ENCODE measurements at regions not wholly inside any gene's neighbourhood (a gene's known extent, or its start where the extent isn't known, plus 50 kb on each side); places are given as distances from the start of the nearest gene placed in this dataset.

DNA sequence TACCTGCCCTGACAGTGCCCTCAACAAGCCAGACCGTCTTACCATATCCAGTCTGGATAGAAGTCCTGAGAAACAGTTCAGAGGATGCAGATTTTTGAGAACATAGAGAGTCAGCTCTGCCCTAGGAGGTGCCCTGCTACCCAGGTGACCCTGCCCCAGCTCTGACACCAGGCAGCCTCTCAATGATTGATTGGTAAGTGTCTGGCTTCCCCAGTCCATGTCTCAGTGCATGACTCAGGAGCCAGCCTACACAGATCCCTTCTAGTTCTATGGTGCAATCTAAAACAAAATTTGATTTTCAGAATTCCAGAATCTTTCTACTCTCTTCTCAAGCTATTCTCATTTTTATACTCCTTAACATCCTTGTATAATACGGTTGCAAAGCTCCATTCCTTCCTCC lies 292.1 kb downstream of the VPS13C start:
- Histone ChIP-seq H3K36me3 (ENCODE audit: control insufficient read depth in 1 of 2, insufficient read depth in 2 of 2, low read length in 2 of 2) (no peaks in the 10 kb centered on the region), H3K4me1 (ENCODE audit: control insufficient read depth in 1 of 2, insufficient read depth in 2 of 2, low read length in 2 of 2) (peaks cover 0 to 2% of the 10 kb centered on the region in 2 experiments), H3K4ac (ENCODE audit: low read depth, low read length) (no peak overlapping the region), H3K79me2 (ENCODE audit: control insufficient read depth, insufficient read depth, low read length, poor library complexity) (no peaks in the 10 kb centered on the region), H2BK5ac (ENCODE audit: low read depth, low read length, poor library complexity) (no peak overlapping the region), H3K27me3 (ENCODE audit: insufficient read depth, low read length) (no peaks in the 10 kb centered on the region), H2AK5ac (ENCODE audit: low read length) (no peak overlapping the region), H3K27ac (ENCODE audit: low read depth, low read length) (no peak overlapping the region), H4K91ac (ENCODE audit: low read depth, low read length) (no peak overlapping the region), H4K12ac (ENCODE audit: low read depth, low read length) (no peak overlapping the region), H3K9ac (ENCODE audit: low read length) (no peak overlapping the region), H4K8ac (ENCODE audit: low read depth, low read length) (no peak overlapping the region), H3K14ac (ENCODE audit: low read length) (no peak overlapping the region), H3K4me2 (ENCODE audit: low read length) (no peak overlapping the region), H3K18ac (ENCODE audit: low read length) (no peak overlapping the region), H2BK12ac (ENCODE audit: low read length) (no peak overlapping the region), H3K4me3 (ENCODE audit: low read depth, low read length) (no peak overlapping the region), H2AFZ (ENCODE audit: insufficient read depth, low read length, poor library complexity) (no peak overlapping the region), H3K79me1 (ENCODE audit: low read length) (no peaks in the 10 kb centered on the region), H2BK120ac (ENCODE audit: insufficient read depth, low read length, poor library complexity) (no peak overlapping the region), H3K9me3 (ENCODE audit: insufficient read depth, low read depth, low read length) (no peaks in the 10 kb centered on the region), H3K23ac (ENCODE audit: low read length) (no peak overlapping the region)
- no peak for DNase-seq
- no CpG with 5 or more reads among the region's 2 CpGs for whole genome bisulfite sequencing (ENCODE audit: extremely low coverage, insufficient coverage, insufficient read length)

GRCh38 chr15:61764981-61765380 lies 295.3 kb downstream of the VPS13C start:
- Histone ChIP-seq H3K9ac (ENCODE audit: low read length) (no peak overlapping the region), H2AFZ (ENCODE audit: insufficient read depth, low read length, poor library complexity) (no peak overlapping the region), H3K36me3 (ENCODE audit: control insufficient read depth in 1 of 2, insufficient read depth in 2 of 2, low read length in 2 of 2) (no peaks in the 10 kb centered on the region), H4K91ac (ENCODE audit: low read depth, low read length) (no peak overlapping the region), H3K4me1 (ENCODE audit: control insufficient read depth in 1 of 2, insufficient read depth in 2 of 2, low read length in 2 of 2) (peaks cover 0 to 2% of the 10 kb centered on the region in 2 experiments), H4K12ac (ENCODE audit: low read depth, low read length) (no peak overlapping the region), H4K8ac (ENCODE audit: low read depth, low read length) (no peak overlapping the region), H3K4me2 (ENCODE audit: low read length) (no peak overlapping the region), H3K18ac (ENCODE audit: low read length) (no peak overlapping the region), H2BK120ac (ENCODE audit: insufficient read depth, low read length, poor library complexity) (no peak overlapping the region), H2AK5ac (ENCODE audit: low read length) (no peak overlapping the region), H3K79me1 (ENCODE audit: low read length) (no peaks in the 10 kb centered on the region), H3K9me3 (ENCODE audit: insufficient read depth, low read depth, low read length) (no peaks in the 10 kb centered on the region), H3K79me2 (ENCODE audit: control insufficient read depth, insufficient read depth, low read length, poor library complexity) (no peaks in the 10 kb centered on the region), H3K23ac (ENCODE audit: low read length) (no peak overlapping the region), H2BK5ac (ENCODE audit: low read depth, low read length, poor library complexity) (no peak overlapping the region), H3K4ac (ENCODE audit: low read depth, low read length) (no peak overlapping the region), H3K27ac (ENCODE audit: low read depth, low read length) (no peak overlapping the region), H2BK12ac (ENCODE audit: low read length) (no peak overlapping the region), H3K14ac (ENCODE audit: low read length) (no peak overlapping the region), H3K4me3 (ENCODE audit: low read depth, low read length) (no peak overlapping the region), H3K27me3 (ENCODE audit: insufficient read depth, low read length) (no peaks in the 10 kb centered on the region)
- no peak for DNase-seq
- no CpG with 5 or more reads among the region's 6 CpGs for WGBS (ENCODE audit: extremely low coverage, insufficient coverage, insufficient read length)

GRCh38 chr15:61764141-61764540 lies 296.1 kb downstream of the VPS13C start:
- no peak for DNase-seq
- no peak overlapping the region for H3K4me3 ChIP-seq (ENCODE audit: low read depth, low read length)
- H2BK120ac ChIP-seq (ENCODE audit: insufficient read depth, low read length, poor library complexity), result no peak overlapping the region
- no peak overlapping the region for H3K4ac ChIP-seq (ENCODE audit: low read depth, low read length)
- H3K4me2 ChIP-seq (ENCODE audit: low read length), result no peak overlapping the region
- H4K91ac ChIP-seq (ENCODE audit: low read depth, low read length), result no peak overlapping the region
- H3K23ac ChIP-seq (ENCODE audit: low read length), result no peak overlapping the region
- no peak overlapping the region for H3K18ac ChIP-seq (ENCODE audit: low read length)
- H2BK12ac ChIP-seq (ENCODE audit: low read length), result no peak overlapping the region
- H3K27ac ChIP-seq (ENCODE audit: low read depth, low read length), result no peak overlapping the region
- no peaks in the 10 kb centered on the region for H3K79me1 ChIP-seq (ENCODE audit: low read length)
- no peaks in the 10 kb centered on the region for H3K36me3 ChIP-seq (ENCODE audit: control insufficient read depth in 1 of 2, insufficient read depth in 2 of 2, low read length in 2 of 2)
- WGBS (ENCODE audit: extremely low coverage, insufficient coverage, insufficient read length), result no CpG with 5 or more reads among the region's 3 CpGs
- H3K9ac ChIP-seq (ENCODE audit: low read length), result no peak overlapping the region
- no peaks in the 10 kb centered on the region for H3K9me3 ChIP-seq (ENCODE audit: insufficient read depth, low read depth, low read length)
- H3K79me2 ChIP-seq (ENCODE audit: control insufficient read depth, insufficient read depth, low read length, poor library complexity), result no peaks in the 10 kb centered on the region
- no peak overlapping the region for H2BK5ac ChIP-seq (ENCODE audit: low read depth, low read length, poor library complexity)
- H3K27me3 ChIP-seq (ENCODE audit: insufficient read depth, low read length), result no peaks in the 10 kb centered on the region
- H2AFZ ChIP-seq (ENCODE audit: insufficient read depth, low read length, poor library complexity), result no peak overlapping the region
- no peak overlapping the region for H2AK5ac ChIP-seq (ENCODE audit: low read length)
- H4K12ac ChIP-seq (ENCODE audit: low read depth, low read length), result no peak overlapping the region
- no peak overlapping the region for H3K14ac ChIP-seq (ENCODE audit: low read length)
- H3K4me1 ChIP-seq (ENCODE audit: control insufficient read depth in 1 of 2, insufficient read depth in 2 of 2, low read length in 2 of 2), result no peaks in the 10 kb centered on the region
- no peak overlapping the region for H4K8ac ChIP-seq (ENCODE audit: low read depth, low read length)

DNA sequence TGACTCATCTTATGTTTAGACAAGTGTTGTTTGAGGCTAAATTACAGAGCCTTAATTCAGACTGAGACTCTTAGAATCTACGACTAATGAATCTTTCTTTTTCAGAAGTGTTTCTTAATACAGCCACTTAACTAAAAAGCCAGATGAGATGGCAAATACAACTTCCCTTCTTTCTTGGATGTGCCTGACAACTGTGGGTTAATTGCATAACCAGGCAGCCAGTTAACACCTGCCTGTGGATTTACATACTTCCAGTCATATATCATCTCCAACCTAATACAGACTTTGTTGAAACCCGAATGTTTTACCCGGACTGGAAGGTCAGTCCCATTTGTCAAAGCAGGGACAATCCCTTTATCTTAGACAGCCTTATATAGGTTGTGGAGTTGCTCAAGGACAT lies 297.6 kb downstream of the VPS13C start:
- Histone ChIP-seq H3K9me3 (ENCODE audit: insufficient read depth, low read depth, low read length) (no peaks in the 10 kb centered on the region), H4K12ac (ENCODE audit: low read depth, low read length) (no peak overlapping the region), H3K4me1 (ENCODE audit: control insufficient read depth in 1 of 2, insufficient read depth in 2 of 2, low read length in 2 of 2) (no peaks in the 10 kb centered on the region), H3K14ac (ENCODE audit: low read length) (no peak overlapping the region), H3K79me1 (ENCODE audit: low read length) (no peaks in the 10 kb centered on the region), H3K79me2 (ENCODE audit: control insufficient read depth, insufficient read depth, low read length, poor library complexity) (no peaks in the 10 kb centered on the region), H3K4ac (ENCODE audit: low read depth, low read length) (no peak overlapping the region), H3K9ac (ENCODE audit: low read length) (no peak overlapping the region), H3K36me3 (ENCODE audit: control insufficient read depth in 1 of 2, insufficient read depth in 2 of 2, low read length in 2 of 2) (no peaks in the 10 kb centered on the region), H2AFZ (ENCODE audit: insufficient read depth, low read length, poor library complexity) (no peak overlapping the region), H4K91ac (ENCODE audit: low read depth, low read length) (no peak overlapping the region), H3K18ac (ENCODE audit: low read length) (no peak overlapping the region), H2BK12ac (ENCODE audit: low read length) (no peak overlapping the region), H2AK5ac (ENCODE audit: low read length) (no peak overlapping the region), H3K4me2 (ENCODE audit: low read length) (no peak overlapping the region), H3K23ac (ENCODE audit: low read length) (no peak overlapping the region), H3K27me3 (ENCODE audit: insufficient read depth, low read length) (no peaks in the 10 kb centered on the region), H2BK5ac (ENCODE audit: low read depth, low read length, poor library complexity) (no peak overlapping the region), H2BK120ac (ENCODE audit: insufficient read depth, low read length, poor library complexity) (no peak overlapping the region), H3K27ac (ENCODE audit: low read depth, low read length) (no peak overlapping the region), H4K8ac (ENCODE audit: low read depth, low read length) (no peak overlapping the region), H3K4me3 (ENCODE audit: low read depth, low read length) (no peak overlapping the region)
- DNase-seq, result no peak
- no CpG with 5 or more reads among the region's 3 CpGs for WGBS (ENCODE audit: extremely low coverage, insufficient coverage, insufficient read length)

Measured in trophoblast cell (in vitro differentiated cells and primary cell).